ENCODE measurements at regions not wholly inside any gene's neighbourhood (a gene's known extent, or its start where the extent isn't known, plus 50 kb on each side); places are given as distances from the start of the nearest gene placed in this dataset.

DNA sequence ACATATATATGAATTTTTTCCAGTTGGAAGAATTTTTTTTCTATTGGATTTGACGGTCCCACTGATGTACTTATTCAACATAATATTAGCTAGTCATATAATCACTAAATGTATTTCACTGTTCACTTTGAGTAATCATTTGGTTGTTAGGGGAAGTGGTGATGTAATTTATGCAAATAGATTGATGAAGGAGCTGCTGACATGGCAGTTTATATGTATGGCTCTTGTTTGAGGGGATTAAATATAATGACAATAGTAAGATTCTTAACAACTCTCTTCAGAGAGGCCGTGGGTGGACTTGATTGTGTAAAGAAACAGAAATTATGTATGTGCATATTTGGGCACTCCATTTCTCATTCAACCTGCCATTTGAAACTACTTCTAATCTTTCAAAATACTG lies 653.6 kb upstream of the ADGRL4 start:
- CTCF ChIA-PET (ENCODE audit: unreplicated experiment) = no interaction called here
- Histone ChIP-seq H2AFZ (ENCODE audit: low read length) (0 out of 2 replicates have a peak overlapping the region, but pooled peaks have one; percentile 8), H3K4me2 (ENCODE audit: low read length) (no peak overlapping the region), H3K27ac (ENCODE audit: low read depth, low read length, poor library complexity, severe bottlenecking) (no peak overlapping the region), H4K20me1 (ENCODE audit: insufficient read depth, low read length) (no peaks in the 10 kb centered on the region), H3K4me3 (ENCODE audit: low read depth, low read length, poor library complexity, severe bottlenecking) (no peak overlapping the region), H3K9me3 (ENCODE audit: low read length) (0 out of 2 replicates have a peak, but pooled peaks cover 5% of the 10 kb centered on the region), H3K4me1 (ENCODE audit: insufficient read depth, low read length, poor library complexity, severe bottlenecking) (no peaks in the 10 kb centered on the region), H3K36me3 (ENCODE audit: insufficient read depth, low read length) (no peaks in the 10 kb centered on the region), H3K9me2 (ENCODE audit: insufficient read depth, low read length) (no peaks in the 10 kb centered on the region), H3K79me2 (ENCODE audit: insufficient read depth, low read depth, low read length) (no peaks in the 10 kb centered on the region)
- no peak for DNase-seq (ENCODE audit: low spot score)
- intact Hi-C loops (cut with micrococcal nuclease; ENCODE audit: unreplicated experiment) = no loop called here
- POLR2A ChIA-PET = no interaction called here
- no TSS peak for BruUV-seq (replicated peaks)
- TF ChIP-seq EZH2phosphoT487 (IDR thresholded peaks at IDR 0.05; ENCODE audit: borderline replicate concordance, low read depth, low read length) = no peak
- TF ChIP-seq, protein P1, sequence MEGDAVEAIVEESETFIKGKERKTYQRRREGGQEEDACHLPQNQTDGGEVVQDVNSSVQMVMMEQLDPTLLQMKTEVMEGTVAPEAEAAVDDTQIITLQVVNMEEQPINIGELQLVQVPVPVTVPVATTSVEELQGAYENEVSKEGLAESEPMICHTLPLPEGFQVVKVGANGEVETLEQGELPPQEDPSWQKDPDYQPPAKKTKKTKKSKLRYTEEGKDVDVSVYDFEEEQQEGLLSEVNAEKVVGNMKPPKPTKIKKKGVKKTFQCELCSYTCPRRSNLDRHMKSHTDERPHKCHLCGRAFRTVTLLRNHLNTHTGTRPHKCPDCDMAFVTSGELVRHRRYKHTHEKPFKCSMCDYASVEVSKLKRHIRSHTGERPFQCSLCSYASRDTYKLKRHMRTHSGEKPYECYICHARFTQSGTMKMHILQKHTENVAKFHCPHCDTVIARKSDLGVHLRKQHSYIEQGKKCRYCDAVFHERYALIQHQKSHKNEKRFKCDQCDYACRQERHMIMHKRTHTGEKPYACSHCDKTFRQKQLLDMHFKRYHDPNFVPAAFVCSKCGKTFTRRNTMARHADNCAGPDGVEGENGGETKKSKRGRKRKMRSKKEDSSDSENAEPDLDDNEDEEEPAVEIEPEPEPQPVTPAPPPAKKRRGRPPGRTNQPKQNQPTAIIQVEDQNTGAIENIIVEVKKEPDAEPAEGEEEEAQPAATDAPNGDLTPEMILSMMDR (conservative IDR thresholded peaks at IDR 0.05; ENCODE audit: low read length) = no peak

DNA sequence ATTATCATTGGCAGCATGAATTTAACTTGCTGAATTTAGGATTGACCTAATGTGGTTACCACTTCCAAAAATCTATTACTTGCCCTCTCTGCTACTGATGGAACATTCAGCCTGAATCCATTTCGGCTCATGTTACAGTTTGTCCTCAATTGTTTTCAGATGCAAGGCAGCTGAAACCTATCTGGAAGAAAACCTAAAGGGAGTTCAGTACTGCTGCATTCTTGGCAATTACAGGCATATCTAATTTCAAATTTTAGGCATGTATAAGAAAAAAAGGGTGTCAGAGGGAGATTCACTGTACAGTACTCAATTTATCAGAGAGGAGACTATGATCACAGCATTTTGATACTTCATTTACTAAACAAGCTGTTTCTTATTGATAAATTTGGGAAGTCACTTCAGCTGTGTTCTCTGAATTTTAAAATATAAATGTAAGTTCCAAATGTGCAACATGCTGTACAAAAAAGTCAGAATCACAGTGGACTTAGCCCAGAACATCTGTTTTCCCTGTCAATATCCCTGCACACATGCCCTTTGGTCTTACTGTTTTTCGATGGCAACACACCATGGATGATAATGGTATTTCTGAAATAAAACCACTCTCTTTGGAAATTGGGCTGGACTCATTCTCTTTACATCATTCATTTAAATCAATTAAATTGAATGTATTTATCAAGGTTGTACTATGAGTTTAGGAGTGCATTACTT lies 651.6 kb upstream of the ADGRL4 start:
- no TSS peak for BruUV-seq (replicated peaks)

More for the DNA sequence above, 651.6 kb upstream of the ADGRL4 start:
- POLR2A ChIA-PET = interaction anchor here (1.0 kb wide), 1 partner anchor 22 kb away, joined by 3 read pairs; no protein-coding TSS in a partner anchor
- Histone ChIP-seq H3K4me1 (ENCODE audit: insufficient read depth, low read length, poor library complexity, severe bottlenecking) (no peaks in the 10 kb centered on the region), H4K20me1 (ENCODE audit: insufficient read depth, low read length) (no peaks in the 10 kb centered on the region), H2AFZ (ENCODE audit: low read length) (no peak overlapping the region), H3K9me3 (ENCODE audit: low read length) (0 out of 2 replicates have a peak, but pooled peaks cover 5% of the 10 kb centered on the region), H3K9me2 (ENCODE audit: insufficient read depth, low read length) (no peaks in the 10 kb centered on the region), H3K4me2 (ENCODE audit: low read length) (no peak overlapping the region), H3K27ac (ENCODE audit: low read depth, low read length, poor library complexity, severe bottlenecking) (no peak overlapping the region), H3K4me3 (ENCODE audit: low read depth, low read length, poor library complexity, severe bottlenecking) (no peak overlapping the region), H3K36me3 (ENCODE audit: insufficient read depth, low read length) (no peaks in the 10 kb centered on the region), H3K79me2 (ENCODE audit: insufficient read depth, low read depth, low read length) (no peaks in the 10 kb centered on the region)
- intact Hi-C loops (cut with micrococcal nuclease; ENCODE audit: unreplicated experiment) = no loop called here
- no peak for TF ChIP-seq EZH2phosphoT487 (IDR thresholded peaks at IDR 0.05; ENCODE audit: borderline replicate concordance, low read depth, low read length)
- TF ChIP-seq, protein P1 (conservative IDR thresholded peaks at IDR 0.05; ENCODE audit: low read length) = no peak
- CTCF ChIA-PET (ENCODE audit: unreplicated experiment) = no interaction called here
- no peak for DNase-seq (ENCODE audit: low spot score)
